ENCODE measurements at regions not wholly inside any gene's neighbourhood (a gene's known extent, or its start where the extent isn't known, plus 50 kb on each side); places are given as distances from the start of the nearest gene placed in this dataset.
"Not testable (repeated sequence)": the region's sequence is repeated elsewhere in the genome, so short reads cannot be mapped to it uniquely, and the experiment has no call there.

GRCh38 chr10:35959252-35959651 lies 317.2 kb upstream of the FZD8 start:
- no peak overlapping the region for H3K4me3 ChIP-seq (ENCODE audit: low read depth, low read length)
- no peak for DNase-seq (ENCODE audit: low read depth)
- no peak for TF ChIP-seq CTCF (IDR thresholded peaks at IDR 0.05; ENCODE audit: insufficient read depth, low read depth, low read length, missing control alignments)

GRCh38 chr10:35958609-35959008 lies 316.5 kb upstream of the FZD8 start:
- H3K4me3 ChIP-seq (ENCODE audit: low read depth, low read length); DNase-seq (ENCODE audit: low read depth): not testable (repeated sequence)

DNA sequence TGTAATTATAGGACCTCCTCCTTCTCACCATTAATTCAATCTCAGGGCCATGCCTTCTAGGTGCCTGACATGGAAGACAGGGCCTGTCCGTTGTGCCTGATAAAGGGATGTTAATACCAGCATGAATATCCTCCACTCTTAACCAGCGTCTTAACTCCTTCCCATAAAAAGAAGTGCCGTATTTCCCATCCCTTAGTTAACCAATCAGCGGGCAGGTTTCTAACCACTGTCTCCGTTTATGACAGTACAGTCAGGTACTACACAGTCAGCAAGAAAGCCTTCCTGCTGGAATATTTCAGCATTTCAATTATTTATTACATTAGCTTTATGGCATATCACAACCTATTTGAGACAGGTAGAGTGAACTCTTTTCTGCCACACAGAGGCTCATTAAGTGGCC lies 308.6 kb upstream of the FZD8 start:
- DNase-seq (ENCODE audit: low read depth): no peak
- H3K4me3 ChIP-seq (ENCODE audit: low read depth, low read length): no peak overlapping the region
- TF ChIP-seq CTCF (IDR thresholded peaks at IDR 0.05; ENCODE audit: insufficient read depth, low read depth, low read length, missing control alignments): no peak

DNA sequence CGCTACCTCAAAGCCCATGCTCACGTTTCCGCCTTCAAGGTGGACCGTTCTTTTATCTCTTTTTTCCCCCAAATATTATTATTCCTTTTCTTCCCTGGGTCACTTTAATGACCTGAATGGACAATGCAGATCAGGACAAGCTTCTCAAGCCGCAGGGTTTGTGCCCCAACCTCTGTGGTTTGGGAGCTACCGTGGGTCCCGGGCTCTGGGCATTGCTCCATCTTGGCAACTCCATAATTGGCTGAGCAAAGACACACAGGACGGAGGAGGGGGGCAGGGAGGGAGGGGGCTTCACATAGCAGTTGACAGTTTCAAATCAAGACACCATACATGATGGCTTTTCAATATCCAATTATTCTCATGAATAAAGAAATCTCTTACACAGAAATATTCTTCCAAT lies 308.1 kb upstream of the FZD8 start:
- no peak for TF ChIP-seq CTCF (IDR thresholded peaks at IDR 0.05; ENCODE audit: insufficient read depth, low read depth, low read length, missing control alignments)
- DNase-seq (ENCODE audit: low read depth): no peak
- no peak overlapping the region for H3K4me3 ChIP-seq (ENCODE audit: low read depth, low read length)

- no peak for TF ChIP-seq CTCF (IDR thresholded peaks at IDR 0.05; ENCODE audit: insufficient read depth, low read depth, low read length, missing control alignments)
- no peak overlapping the region for H3K4me3 ChIP-seq (ENCODE audit: low read depth, low read length)
- DNase-seq (ENCODE audit: low read depth): no peak
These were observed 307.7 kb upstream of the FZD8 start for GRCh38 chr10:35949811-35950211.

- DNase-seq (ENCODE audit: low read depth): no peak
- no peak overlapping the region for H3K4me3 ChIP-seq (ENCODE audit: low read depth, low read length)
- TF ChIP-seq CTCF (IDR thresholded peaks at IDR 0.05; ENCODE audit: insufficient read depth, low read depth, low read length, missing control alignments): no peak
These were observed 304.5 kb upstream of the FZD8 start for GRCh38 chr10:35946556-35946955.

GRCh38 chr10:35942057-35942456 lies 300.0 kb upstream of the FZD8 start:
- no peak overlapping the region for H3K4me3 ChIP-seq (ENCODE audit: low read depth, low read length)
- DNase-seq (ENCODE audit: low read depth): no peak
- no peak for TF ChIP-seq CTCF (IDR thresholded peaks at IDR 0.05; ENCODE audit: insufficient read depth, low read depth, low read length, missing control alignments)
